Activated B cell treated with CpG ODN at 0.5 μM for 24 hours (primary cell): ENCODE measurements at regions not wholly inside any gene's neighbourhood (a gene's known extent, or its start where the extent isn't known, plus 50 kb on each side); places are given as distances from the start of the nearest gene placed in this dataset.

ENCODE experiments used
- ATAC-seq: fragments of 200-7000 bp; cut with Tn5 transposase; one replicate; pipeline ENCODE4 v1.10.0; 2021; ENCODE audit warnings: low read depth, mild to moderate bottlenecking, moderate library complexity
- CTCF ChIA-PET: fragments of 350-600 bp; sonication (Branson Sonifier 250); formaldehyde crosslinking; loops from one replicate; lab custom pipeline; 2021; ENCODE audit warnings: antibody characterized with exemption; lab: Charles Lee
- POLR2A ChIA-PET: fragments of 350-600 bp; sonication (Branson Sonifier 250); formaldehyde crosslinking; loops from one replicate; lab custom pipeline; 2021; ENCODE audit warnings: antibody characterized with exemption; lab: Charles Lee
- DNase-seq: peaks from one replicate; pipeline ENCODE4 v3.0.0; 2022
- H3K27ac Mint-ChIP-seq: one replicate; pipeline ENCODE4 v1.8.0; 2020; ENCODE audit warnings: mixed read lengths
- H3K27me3 Mint-ChIP-seq: one replicate; pipeline ENCODE4 v1.8.0; 2021; ENCODE audit warnings: mixed read lengths
- H3K36me3 Mint-ChIP-seq: one replicate; pipeline ENCODE4 v1.8.0; 2021; ENCODE audit warnings: low read depth, mixed read lengths
- H3K4me1 Mint-ChIP-seq: one replicate; pipeline ENCODE4 v1.8.0; 2021; ENCODE audit warnings: mixed read lengths
- H3K4me3 Mint-ChIP-seq: one replicate; pipeline ENCODE4 v1.8.0; 2020; ENCODE audit warnings: mild to moderate bottlenecking, mixed read lengths
- H3K9me3 Mint-ChIP-seq: one replicate; pipeline ENCODE4 v1.8.0; 2020; ENCODE audit warnings: mixed read lengths
- CTCF ChIP-seq: fragments of 200-600 bp; IDR thresholded peaks from one replicate; pipeline ENCODE4 v1.8.0; 2022; ENCODE audit warnings: antibody characterized with exemption, mild to moderate bottlenecking
- intact Hi-C: fragments of 100-400 bp; cut with micrococcal nuclease; formaldehyde crosslinking; loops from one replicate; pipeline ENCODE4 v1.15.1; 2024

- CTCF ChIA-PET, result no interaction called here
- TF ChIP-seq CTCF, result no peak
Observed at GRCh38 chr1:88311265-88311664, 372.8 kb upstream of the PKN2 start.

GRCh38 chr1:88311907-88312306 lies 372.2 kb upstream of the PKN2 start:
- H3K36me3 Mint-ChIP-seq, result no peaks in the 10 kb centered on the region
- no peak overlapping the region for H3K4me3 Mint-ChIP-seq
- H3K4me1 Mint-ChIP-seq, result no peaks in the 10 kb centered on the region
- TF ChIP-seq CTCF, result no peak
- no peak for DNase-seq
- intact Hi-C loops, result no loop called here
- no peak overlapping the region for H3K27ac Mint-ChIP-seq
- POLR2A ChIA-PET, result no interaction called here
- ATAC-seq, result no peak
- no peaks in the 10 kb centered on the region for H3K9me3 Mint-ChIP-seq
- no peaks in the 10 kb centered on the region for H3K27me3 Mint-ChIP-seq
- CTCF ChIA-PET, result no interaction called here

More at GRCh38 chr1:88311265-88311664, 372.8 kb upstream of the PKN2 start:
- no peaks in the 10 kb centered on the region for H3K36me3 Mint-ChIP-seq
- H3K27me3 Mint-ChIP-seq, result peaks cover 1% of the 10 kb centered on the region
- H3K27ac Mint-ChIP-seq, result no peak overlapping the region
- intact Hi-C loops, result no loop called here
- H3K4me3 Mint-ChIP-seq, result no peak overlapping the region
- no peaks in the 10 kb centered on the region for H3K4me1 Mint-ChIP-seq
- no peak for ATAC-seq
- no peak for DNase-seq
- POLR2A ChIA-PET, result no interaction called here
- no peaks in the 10 kb centered on the region for H3K9me3 Mint-ChIP-seq

GRCh38 chr1:88317396-88317795 lies 366.7 kb upstream of the PKN2 start:
- no peak overlapping the region for H3K27ac Mint-ChIP-seq
- CTCF ChIA-PET, result no interaction called here
- intact Hi-C loops, result no loop called here

GRCh38 chr1:88318740-88319139 lies 365.3 kb upstream of the PKN2 start:
- H3K9me3 Mint-ChIP-seq, result no peaks in the 10 kb centered on the region
- DNase-seq, result no peak
- intact Hi-C loops, result no loop called here
- TF ChIP-seq CTCF, result no peak
- H3K27me3 Mint-ChIP-seq, result peaks cover 5% of the 10 kb centered on the region
- H3K27ac Mint-ChIP-seq, result no peak overlapping the region
- ATAC-seq, result no peak
- H3K4me1 Mint-ChIP-seq, result no peaks in the 10 kb centered on the region
- ChIA-PET POLR2A (no interaction called here), CTCF (no interaction called here)
- no peaks in the 10 kb centered on the region for H3K36me3 Mint-ChIP-seq
- no peak overlapping the region for H3K4me3 Mint-ChIP-seq

More at GRCh38 chr1:88317396-88317795, 366.7 kb upstream of the PKN2 start:
- H3K4me3 Mint-ChIP-seq, result no peak overlapping the region
- TF ChIP-seq CTCF, result no peak
- no peaks in the 10 kb centered on the region for H3K36me3 Mint-ChIP-seq
- H3K4me1 Mint-ChIP-seq, result no peaks in the 10 kb centered on the region
- DNase-seq, result no peak
- H3K9me3 Mint-ChIP-seq, result no peaks in the 10 kb centered on the region
- H3K27me3 Mint-ChIP-seq, result peaks cover 3% of the 10 kb centered on the region
- POLR2A ChIA-PET, result no interaction called here
- ATAC-seq, result no peak

- ATAC-seq (no peak), DNase-seq (no peak)
- intact Hi-C loops, result no loop called here
- Mint-ChIP-seq H3K4me1 (no peaks in the 10 kb centered on the region), H3K9me3 (no peaks in the 10 kb centered on the region), H3K27me3 (peaks cover 5% of the 10 kb centered on the region), H3K4me3 (no peak overlapping the region), H3K36me3 (no peaks in the 10 kb centered on the region), H3K27ac (no peak overlapping the region)
- ChIA-PET POLR2A (no interaction called here), CTCF (no interaction called here)
- TF ChIP-seq CTCF, result no peak
Observed at GRCh38 chr1:88320291-88320690, 363.8 kb upstream of the PKN2 start.
